A549 (cell line): ENCODE measurements at regions not wholly inside any gene's neighbourhood (a gene's known extent, or its start where the extent isn't known, plus 50 kb on each side); places are given as distances from the start of the nearest gene placed in this dataset.

Experiments
- ATAC-seq, 2 experiments: fragments of 200-7000 bp in 1 of 2; fragments of >200 bp in 1 of 2; cut with Nextera tagmentation in 1 of 2; cut with Tn5 transposase in 1 of 2; 3 replicates each; pipeline versions ENCODE4 v1.8.0 to v1.9.1; 2018 to 2020; ENCODE audit warnings: mild to moderate bottlenecking in 1 of 2, moderate library complexity in 1 of 2
- CTCF ChIA-PET: fragments of 300-600 bp; sonication (Branson Sonifier 250); formaldehyde crosslinking; extraction: SDS; loops from one replicate; lab custom pipeline; 2021; ENCODE audit warnings: antibody characterized with exemption, inconsistent platforms; lab: Yijun Ruan, JAX
- POLR2A ChIA-PET: fragments of 350-600 bp; formaldehyde crosslinking; extraction: SDS; loops from one replicate; lab custom pipeline; 2021; ENCODE audit warnings: antibody characterized with exemption, inconsistent platforms; lab: Yijun Ruan, JAX
- DNase-seq, 2 experiments: peaks; one replicate each; pipeline versions ENCODE4 v3.0.0 to v3.0.0-alpha.2; 2011 to 2016; ENCODE audit warnings: low read depth in 1 of 2, low spot score in 1 of 2
- FAIRE-seq: peaks from 2 replicates; lab custom pipeline; 2011; peaks lifted over from hg19 to GRCh38; lab: Jason Lieb, UNC
- H3K27ac ChIP-seq, 2 experiments: fragments of >200 bp; sonication (Bioruptor Twin); formaldehyde crosslinking; 3 replicates each; pipeline ENCODE4 v1.5.1; 2016 to 2017
- H3K4me1 ChIP-seq: fragments of >200 bp; sonication (Bioruptor Twin); formaldehyde crosslinking; 3 replicates; pipeline ENCODE4 v1.6.1; 2016
- H3K4me2 ChIP-seq: fragments of >200 bp; sonication (Bioruptor Twin); formaldehyde crosslinking; 3 replicates; pipeline ENCODE4 v1.6.1; 2016
- H3K4me3 ChIP-seq: fragments of >200 bp; sonication (Bioruptor Twin); formaldehyde crosslinking; 3 replicates; pipeline ENCODE4 v1.5.1; 2016
- H3K9me3 ChIP-seq: fragments of >200 bp; sonication (Bioruptor Twin); formaldehyde crosslinking; 3 replicates; pipeline ENCODE4 v1.6.1; 2016
- BHLHE40 ChIP-seq: IDR thresholded peaks from 2 replicates; pipeline ENCODE4 v1.6.1; 2012; ENCODE audit warnings: low read depth, low read length, inconsistent platforms
- CBX2 ChIP-seq: fragments of 200-600 bp; sonication (generic); IDR thresholded peaks from 2 replicates; pipeline ENCODE4 v1.6.1; 2016; ENCODE audit warnings: low read depth, mild to moderate bottlenecking, borderline replicate concordance
- CBX8 ChIP-seq: fragments of 200-600 bp; sonication (generic); IDR thresholded peaks from 2 replicates; pipeline ENCODE4 v1.6.1; 2016
- EHMT2 ChIP-seq: fragments of 200-600 bp; sonication (generic); IDR thresholded peaks from 2 replicates; pipeline ENCODE4 v1.6.1; 2016; ENCODE audit warnings: antibody characterized with exemption, low read depth, mild to moderate bottlenecking, moderate library complexity
- ELK1 ChIP-seq: fragments of 150-350 bp; IDR thresholded peaks from 2 replicates; pipeline ENCODE4 v1.6.1; 2014; ENCODE audit warnings: low read depth, mild to moderate bottlenecking, low read length
- EP300 ChIP-seq, 2 experiments: fragments of >200 bp; sonication (Bioruptor Twin); formaldehyde crosslinking; IDR thresholded peaks; 2 replicates in 1 of 2; 3 replicates in 1 of 2; pipeline ENCODE4 v1.6.1; 2016 to 2017
- ESRRA ChIP-seq: fragments of 150-350 bp; IDR thresholded peaks from 2 replicates; pipeline ENCODE4 v1.6.1; 2014; ENCODE audit warnings: mild to moderate bottlenecking, low read length, borderline replicate concordance
- FOSL2 ChIP-seq, 2 experiments: fragments of 450-650 bp in 1 of 2; fragments of >200 bp in 1 of 2; sonication (Bioruptor Twin) in 1 of 2; formaldehyde crosslinking; IDR thresholded peaks; 2 replicates each; pipeline versions ENCODE4 v1.5.0 to v1.6.1; 2016 to 2020; ENCODE audit warnings: mild to moderate bottlenecking in 1 of 2, moderate library complexity in 1 of 2
- GATA3 ChIP-seq: IDR thresholded peaks from 2 replicates; pipeline ENCODE4 v1.6.1; 2012; ENCODE audit warnings: borderline replicate concordance
- HOXB13 ChIP-seq: fragments of 250-450 bp; sonication (Bioruptor Pico); IDR thresholded peaks from 2 replicates; pipeline ENCODE4 v1.5.0; 2020; ENCODE audit warnings: low read depth, mild to moderate bottlenecking, moderate library complexity
- JUNB ChIP-seq: fragments of >200 bp; sonication (Bioruptor Twin); formaldehyde crosslinking; IDR thresholded peaks from 2 replicates; pipeline ENCODE4 v1.6.1; 2016
- KDM1A ChIP-seq: fragments of 200-600 bp; sonication (generic); IDR thresholded peaks from 2 replicates; pipeline ENCODE4 v1.6.1; 2016; ENCODE audit warnings: low read depth, mild to moderate bottlenecking
- KDM5A ChIP-seq: fragments of 200-600 bp; sonication (generic); IDR thresholded peaks from 2 replicates; pipeline ENCODE4 v1.6.1; 2016; ENCODE audit warnings: antibody characterized with exemption, mild to moderate bottlenecking
- MAFK ChIP-seq: fragments of 450-650 bp; IDR thresholded peaks from 2 replicates; pipeline ENCODE4 v1.6.1; 2014; ENCODE audit not compliant: partially characterized antibody
- MAZ ChIP-seq: fragments of 150-350 bp; IDR thresholded peaks from 2 replicates; pipeline ENCODE4 v1.6.1; 2014; ENCODE audit warnings: antibody characterized with exemption, low read depth, low read length, borderline replicate concordance
- MYC ChIP-seq: IDR thresholded peaks from 2 replicates; pipeline ENCODE4 v1.6.1; 2012; ENCODE audit warnings: mild to moderate bottlenecking, inconsistent platforms, low read length, improper control_type of control experiment, borderline replicate concordance
- NFE2L2 ChIP-seq: fragments of 150-350 bp; conservative IDR thresholded peaks from 2 replicates; pipeline ENCODE4 v1.6.1; 2014; ENCODE audit warnings: low read length
- NPAS2 ChIP-seq: fragments of 250-450 bp; sonication (Bioruptor Pico); IDR thresholded peaks from 2 replicates; pipeline ENCODE4 v1.8.0; 2022; ENCODE audit warnings: mild to moderate bottlenecking, moderate library complexity, borderline replicate concordance
- NR3C1 ChIP-seq: fragments of >200 bp; sonication (Bioruptor Twin); formaldehyde crosslinking; IDR thresholded peaks from 3 replicates; pipeline ENCODE4 v1.6.1; 2017
- PHF8 ChIP-seq: fragments of 200-600 bp; sonication (generic); IDR thresholded peaks from 2 replicates; pipeline ENCODE4 v1.6.1; 2016; ENCODE audit warnings: low read depth, mild to moderate bottlenecking, antibody characterized with exemption, moderate library complexity, borderline replicate concordance
- POLR2AphosphoS2 ChIP-seq: conservative IDR thresholded peaks from 2 replicates; pipeline ENCODE4 v1.6.1; 2012; ENCODE audit warnings: low read length, improper control_type of control experiment, inconsistent platforms
- RCOR1 ChIP-seq: fragments of 150-350 bp; IDR thresholded peaks from 2 replicates; pipeline ENCODE4 v1.6.1; 2014; ENCODE audit warnings: antibody characterized with exemption, low read length, low read depth
- RNF2 ChIP-seq: fragments of 200-600 bp; sonication (generic); IDR thresholded peaks from 2 replicates; pipeline ENCODE4 v1.6.1; 2016; ENCODE audit warnings: low read depth, mild to moderate bottlenecking, antibody characterized with exemption, moderate library complexity, borderline replicate concordance
- SMC3 ChIP-seq: fragments of >200 bp; sonication (Bioruptor Twin); formaldehyde crosslinking; IDR thresholded peaks from 3 replicates; pipeline ENCODE4 v1.6.1; 2018; ENCODE audit warnings: inconsistent platforms
- TP53 ChIP-seq: fragments of 250-450 bp; sonication (Bioruptor Pico); IDR thresholded peaks from 2 replicates; pipeline ENCODE4 v1.5.0; 2021; ENCODE audit warnings: mild to moderate bottlenecking, moderate library complexity
- ZC3H11A ChIP-seq: fragments of 450-650 bp; IDR thresholded peaks from 2 replicates; pipeline ENCODE4 v1.6.1; 2014; ENCODE audit warnings: antibody characterized with exemption, mild to moderate bottlenecking
- ZSCAN20 ChIP-seq: fragments of 250-450 bp; sonication (Bioruptor Pico); IDR thresholded peaks from 2 replicates; pipeline ENCODE4 v1.8.0; 2022; ENCODE audit warnings: mild to moderate bottlenecking, moderate library complexity
- WGBS: methylation state at CpG from one replicate; pipeline ENCODE4 v1.1.6; 2017; ENCODE audit errors: missing lambda C conversion rate; 5-methylcytosine and 5-hydroxymethylcytosine counted together
- TF ChIP-seq, protein P1 (sequence below): IDR thresholded peaks from 2 replicates; pipeline ENCODE4 v1.6.1; 2012; ENCODE audit warnings: low read depth, borderline replicate concordance
- TF ChIP-seq, protein P2 (sequence below): fragments of 200-600 bp; sonication (generic); IDR thresholded peaks from 2 replicates; pipeline ENCODE4 v1.6.1; 2016; ENCODE audit warnings: antibody characterized with exemption, mild to moderate bottlenecking, moderate library complexity
- TF ChIP-seq, protein P3 (sequence below): fragments of 250-450 bp; sonication (Bioruptor Pico); IDR thresholded peaks from 2 replicates; pipeline ENCODE4 v1.5.0; 2021; ENCODE audit warnings: mild to moderate bottlenecking, moderate library complexity, borderline replicate concordance

GRCh38 chr1:83641206-83641658, 357.7 kb downstream of the TTLL7 start:
- no peak overlapping the region for H3K4me2 ChIP-seq
- no peak overlapping the region for H3K4me3 ChIP-seq
- TF ChIP-seq GATA3 (no peak), EHMT2 (no peak), FOSL2 (IDR thresholded peaks at IDR 0.05) (no peak), FOSL2 (CRISPR knock-in tag; IDR thresholded peaks at IDR 0.05) (no peak), NR3C1 (no peak), NPAS2 (CRISPR knock-in tag) (no peak), EP300 (IDR thresholded peaks at IDR 0.05) (no peak)
- TF ChIP-seq, protein P1, sequence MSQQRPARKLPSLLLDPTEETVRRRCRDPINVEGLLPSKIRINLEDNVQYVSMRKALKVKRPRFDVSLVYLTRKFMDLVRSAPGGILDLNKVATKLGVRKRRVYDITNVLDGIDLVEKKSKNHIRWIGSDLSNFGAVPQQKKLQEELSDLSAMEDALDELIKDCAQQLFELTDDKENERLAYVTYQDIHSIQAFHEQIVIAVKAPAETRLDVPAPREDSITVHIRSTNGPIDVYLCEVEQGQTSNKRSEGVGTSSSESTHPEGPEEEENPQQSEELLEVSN: no peak
- no peak for DNase-seq
- ATAC-seq: no peak
- FAIRE-seq: no peak
- 22% methylated on average over 4 of the region's 5 CpGs for WGBS
- ChIA-PET POLR2A (no interaction called here), CTCF (interaction anchor here (0.6 kb wide), 1 partner anchor 257 kb away, joined by 3 read pairs; no protein-coding TSS in a partner anchor)
- H3K9me3 ChIP-seq: no peaks in the 10 kb centered on the region
- no peaks in the 10 kb centered on the region for H3K4me1 ChIP-seq
- no peak overlapping the region for H3K27ac ChIP-seq

DNA sequence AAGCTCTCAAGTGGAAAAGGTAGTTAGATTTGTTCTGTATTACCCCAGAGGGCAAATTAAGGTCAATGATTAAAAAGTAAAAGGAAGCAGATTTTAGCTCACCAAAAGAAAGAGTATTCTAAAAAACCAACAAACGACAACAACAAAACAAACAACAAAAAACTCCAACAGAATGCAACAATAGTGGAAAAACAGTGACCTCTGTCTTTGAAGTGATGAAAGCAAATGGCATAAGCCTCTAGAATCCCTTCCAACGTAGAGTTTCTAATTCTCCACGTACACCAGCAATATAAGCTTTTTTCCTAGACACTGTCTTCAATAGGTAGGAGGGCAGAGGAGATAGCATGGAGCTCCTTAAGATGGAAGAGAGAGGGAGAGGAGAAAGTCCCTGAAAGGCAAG, 359.1 kb downstream of the TTLL7 start:
- no peak overlapping the region for H3K4me2 ChIP-seq

DNA sequence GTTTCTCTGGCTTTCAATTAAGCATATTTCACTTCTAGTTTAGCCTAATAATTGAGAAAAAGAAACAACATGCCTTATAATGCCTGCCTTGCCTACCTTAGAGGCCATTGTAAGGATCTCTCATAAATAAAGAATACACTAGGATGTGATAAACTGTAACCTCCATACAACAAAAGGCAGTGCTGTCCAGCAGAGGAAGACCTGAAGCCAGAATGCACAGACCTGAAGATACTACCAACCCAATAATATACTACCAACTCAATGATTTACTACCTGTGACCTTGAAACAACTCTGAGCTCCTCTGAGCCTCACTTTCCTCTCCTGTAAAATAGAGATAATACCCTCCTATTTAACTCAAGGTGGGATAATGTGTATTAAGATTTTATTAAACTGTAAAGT, 361.3 kb downstream of the TTLL7 start:
- no peak overlapping the region for H3K27ac ChIP-seq
- H3K4me3 ChIP-seq: no peak overlapping the region
- POLR2A ChIA-PET: no interaction called here
- FAIRE-seq (no peak), DNase-seq (no peak), ATAC-seq (no peak)
- H3K4me1 ChIP-seq: no peaks in the 10 kb centered on the region
- CTCF ChIA-PET: no interaction called here
- no peaks in the 10 kb centered on the region for H3K9me3 ChIP-seq
- H3K4me2 ChIP-seq: no peak overlapping the region
- TF ChIP-seq POLR2AphosphoS2 (no peak), NFE2L2 (no peak), HOXB13 (CRISPR knock-in tag) (no peak), KDM5A (no peak), JUNB (no peak), RCOR1 (no peak), SMC3 (no peak), CBX8 (no peak), ELK1 (no peak), GATA3 (no peak), ZC3H11A (no peak), PHF8 (no peak), ZSCAN20 (no peak), RNF2 (no peak), CBX2 (no peak), MAFK (no peak)
- TF ChIP-seq, protein P2, sequence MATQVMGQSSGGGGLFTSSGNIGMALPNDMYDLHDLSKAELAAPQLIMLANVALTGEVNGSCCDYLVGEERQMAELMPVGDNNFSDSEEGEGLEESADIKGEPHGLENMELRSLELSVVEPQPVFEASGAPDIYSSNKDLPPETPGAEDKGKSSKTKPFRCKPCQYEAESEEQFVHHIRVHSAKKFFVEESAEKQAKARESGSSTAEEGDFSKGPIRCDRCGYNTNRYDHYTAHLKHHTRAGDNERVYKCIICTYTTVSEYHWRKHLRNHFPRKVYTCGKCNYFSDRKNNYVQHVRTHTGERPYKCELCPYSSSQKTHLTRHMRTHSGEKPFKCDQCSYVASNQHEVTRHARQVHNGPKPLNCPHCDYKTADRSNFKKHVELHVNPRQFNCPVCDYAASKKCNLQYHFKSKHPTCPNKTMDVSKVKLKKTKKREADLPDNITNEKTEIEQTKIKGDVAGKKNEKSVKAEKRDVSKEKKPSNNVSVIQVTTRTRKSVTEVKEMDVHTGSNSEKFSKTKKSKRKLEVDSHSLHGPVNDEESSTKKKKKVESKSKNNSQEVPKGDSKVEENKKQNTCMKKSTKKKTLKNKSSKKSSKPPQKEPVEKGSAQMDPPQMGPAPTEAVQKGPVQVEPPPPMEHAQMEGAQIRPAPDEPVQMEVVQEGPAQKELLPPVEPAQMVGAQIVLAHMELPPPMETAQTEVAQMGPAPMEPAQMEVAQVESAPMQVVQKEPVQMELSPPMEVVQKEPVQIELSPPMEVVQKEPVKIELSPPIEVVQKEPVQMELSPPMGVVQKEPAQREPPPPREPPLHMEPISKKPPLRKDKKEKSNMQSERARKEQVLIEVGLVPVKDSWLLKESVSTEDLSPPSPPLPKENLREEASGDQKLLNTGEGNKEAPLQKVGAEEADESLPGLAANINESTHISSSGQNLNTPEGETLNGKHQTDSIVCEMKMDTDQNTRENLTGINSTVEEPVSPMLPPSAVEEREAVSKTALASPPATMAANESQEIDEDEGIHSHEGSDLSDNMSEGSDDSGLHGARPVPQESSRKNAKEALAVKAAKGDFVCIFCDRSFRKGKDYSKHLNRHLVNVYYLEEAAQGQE: no peak
- TF ChIP-seq, protein P3, sequence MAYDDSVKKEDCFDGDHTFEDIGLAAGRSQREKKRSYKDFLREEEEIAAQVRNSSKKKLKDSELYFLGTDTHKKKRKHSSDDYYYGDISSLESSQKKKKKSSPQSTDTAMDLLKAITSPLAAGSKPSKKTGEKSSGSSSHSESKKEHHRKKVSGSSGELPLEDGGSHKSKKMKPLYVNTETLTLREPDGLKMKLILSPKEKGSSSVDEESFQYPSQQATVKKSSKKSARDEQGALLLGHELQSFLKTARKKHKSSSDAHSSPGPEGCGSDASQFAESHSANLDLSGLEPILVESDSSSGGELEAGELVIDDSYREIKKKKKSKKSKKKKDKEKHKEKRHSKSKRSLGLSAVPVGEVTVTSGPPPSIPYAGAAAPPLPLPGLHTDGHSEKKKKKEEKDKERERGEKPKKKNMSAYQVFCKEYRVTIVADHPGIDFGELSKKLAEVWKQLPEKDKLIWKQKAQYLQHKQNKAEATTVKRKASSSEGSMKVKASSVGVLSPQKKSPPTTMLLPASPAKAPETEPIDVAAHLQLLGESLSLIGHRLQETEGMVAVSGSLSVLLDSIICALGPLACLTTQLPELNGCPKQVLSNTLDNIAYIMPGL (CRISPR knock-in tag): no peak

More for the DNA sequence above, 359.1 kb downstream of the TTLL7 start:
- DNase-seq: no peak
- Histone ChIP-seq H3K9me3 (no peaks in the 10 kb centered on the region), H3K27ac (no peak overlapping the region)
- 2% methylated on average over 3 of the region's 3 CpGs for WGBS
- no peak for ATAC-seq
- no peak for TF ChIP-seq ZSCAN20
- no peak for TF ChIP-seq MYC
- no peak for TF ChIP-seq ZC3H11A
- TF ChIP-seq MAZ: no peak
- TF ChIP-seq ESRRA: no peak
- no peak for TF ChIP-seq CBX2
- TF ChIP-seq RCOR1: no peak
- no peak for TF ChIP-seq BHLHE40
- no peak for TF ChIP-seq RNF2
- no peak for TF ChIP-seq TP53 (CRISPR knock-in tag)
- no peak for TF ChIP-seq KDM1A
- TF ChIP-seq, all 56 proteins: peak for 0
- no peaks in the 10 kb centered on the region for H3K4me1 ChIP-seq
- H3K4me3 ChIP-seq: no peak overlapping the region
- ChIA-PET POLR2A (interaction anchor here (0.6 kb wide), 1 partner anchor 131 kb away, joined by 5 read pairs; no protein-coding TSS in a partner anchor), CTCF (no interaction called here)
- no peak for FAIRE-seq
